ENCODE measurements at regions not wholly inside any gene's neighbourhood (a gene's known extent, or its start where the extent isn't known, plus 50 kb on each side); places are given as distances from the start of the nearest gene placed in this dataset.

DNA sequence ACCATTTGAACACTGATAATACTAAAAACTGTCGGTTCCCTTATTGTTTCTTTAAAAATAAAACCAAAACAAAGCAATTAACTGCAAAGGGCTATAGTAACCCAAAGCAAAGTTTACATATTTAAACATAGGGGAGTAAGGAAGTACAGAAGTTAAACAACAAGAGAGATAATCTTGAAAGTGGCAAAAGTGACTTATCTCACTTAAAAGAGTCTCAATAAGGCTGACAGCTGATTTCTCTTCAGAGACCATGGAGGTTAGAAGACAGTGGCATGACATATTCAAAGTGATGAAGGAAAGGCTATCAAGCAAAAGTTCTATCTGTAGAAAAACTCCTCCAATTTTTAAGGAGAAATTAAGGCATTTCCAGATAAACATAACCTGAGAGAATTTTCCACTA is 233.5 kb upstream of the HDAC9 start:
- no peak for DNase-seq

DNA sequence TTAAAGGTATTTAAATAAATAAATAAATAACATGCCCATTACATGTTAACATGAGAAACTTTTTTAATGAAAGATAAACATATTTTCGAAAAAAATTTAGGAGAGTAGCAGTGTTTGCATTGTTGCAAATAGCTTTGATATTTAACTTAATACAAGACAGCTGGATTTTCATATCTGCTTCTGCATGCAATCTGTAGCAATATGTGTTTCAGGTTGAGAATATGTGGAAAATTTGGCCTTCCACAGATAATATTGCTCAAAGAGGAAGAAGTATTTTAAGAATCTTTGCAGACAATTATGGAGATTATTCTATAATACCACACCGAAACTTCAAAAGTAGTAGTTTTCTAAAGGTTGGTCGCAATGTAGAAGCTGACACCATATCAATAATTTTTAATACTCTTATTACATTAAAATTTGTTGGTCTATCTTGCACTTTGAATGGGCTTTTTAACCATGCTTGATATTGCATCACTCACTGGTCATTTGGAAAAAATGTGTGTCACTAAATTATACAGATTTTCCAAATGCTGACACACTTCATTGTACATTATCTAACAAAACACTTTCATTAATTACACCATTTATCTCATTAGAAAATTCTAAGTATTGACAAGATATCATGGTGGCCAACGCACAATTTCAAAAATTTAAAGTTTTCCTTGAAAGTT is 229.8 kb upstream of the HDAC9 start:
- no peak for DNase-seq

DNA sequence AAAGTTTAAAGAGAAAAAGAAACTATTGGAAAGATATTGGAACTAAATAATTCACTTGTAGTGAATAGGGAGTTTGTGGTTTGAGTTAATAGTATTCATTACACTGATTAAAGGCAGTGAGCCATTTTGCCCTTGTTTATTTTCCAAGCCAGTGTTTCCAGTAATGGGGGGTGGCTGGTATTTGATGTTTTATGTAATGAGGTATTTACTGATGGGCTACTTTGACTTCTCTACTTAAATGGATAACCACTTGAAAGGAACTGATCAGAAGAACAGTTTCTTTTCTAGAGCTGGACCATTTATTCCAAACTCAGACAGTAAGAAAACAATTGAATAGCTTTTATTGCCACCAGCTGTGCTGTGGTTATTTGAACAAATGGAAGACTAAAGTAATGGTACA is 227.0 kb upstream of the HDAC9 start:
- DNase-seq = no peak

DNA sequence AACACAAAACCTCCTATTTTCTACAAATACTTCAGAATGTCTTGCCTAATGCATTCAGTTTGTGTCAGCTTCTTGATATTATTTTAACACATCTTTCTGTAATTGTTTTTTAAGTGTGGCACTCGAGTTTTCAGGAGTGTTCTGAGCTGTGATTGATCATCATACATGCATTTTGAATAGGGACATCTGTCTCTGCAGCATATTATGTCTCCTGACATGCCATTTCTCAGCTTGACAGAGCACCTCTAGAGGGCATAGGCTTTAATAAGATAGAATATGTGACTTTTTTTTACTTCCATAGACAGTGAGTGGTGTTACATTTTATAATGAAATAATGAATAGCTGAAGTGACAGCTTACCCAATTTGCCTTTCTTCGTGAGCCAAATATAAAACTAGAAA is 219.2 kb upstream of the HDAC9 start:
- peak; percentile 17 for DNase-seq

DNA sequence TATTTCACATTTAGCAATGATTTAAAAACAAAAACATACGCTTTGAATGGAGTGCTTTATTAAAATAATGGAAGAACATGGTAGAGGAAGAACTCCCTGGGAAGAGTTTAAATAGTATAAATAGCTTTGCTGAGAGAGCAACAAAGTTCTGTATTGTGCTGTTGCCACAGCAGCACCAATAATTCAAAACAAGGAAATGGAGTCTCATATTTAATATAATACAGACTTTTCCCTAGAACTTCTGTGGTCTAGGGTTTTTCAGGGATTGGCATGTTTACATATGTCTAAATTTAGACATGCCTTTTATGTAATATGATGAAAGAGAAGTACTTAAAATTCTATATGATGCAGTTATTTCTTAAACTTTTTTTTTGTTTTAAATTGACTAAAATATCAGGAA is 217.2 kb upstream of the HDAC9 start:
- no peak for DNase-seq

DNA sequence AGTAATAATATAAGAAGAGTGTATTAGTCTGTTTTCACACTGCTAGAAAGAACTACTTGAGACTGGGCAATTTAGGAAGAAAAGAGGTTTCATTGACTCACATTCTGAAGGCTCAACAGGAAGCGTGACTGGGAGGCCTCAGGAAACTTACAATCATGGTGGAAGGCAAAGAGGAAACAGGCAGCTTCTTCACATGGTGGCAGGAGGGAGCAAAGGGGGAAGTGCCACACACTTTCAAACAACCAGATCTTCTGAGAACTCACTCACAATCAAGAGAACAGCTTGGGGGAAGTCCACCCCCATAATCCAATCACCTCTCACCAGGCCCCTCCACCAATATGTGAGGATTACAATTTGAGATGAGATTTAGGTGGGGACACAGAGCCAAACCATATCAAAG is 212.5 kb upstream of the HDAC9 start:
- DNase-seq = no peak

DNA sequence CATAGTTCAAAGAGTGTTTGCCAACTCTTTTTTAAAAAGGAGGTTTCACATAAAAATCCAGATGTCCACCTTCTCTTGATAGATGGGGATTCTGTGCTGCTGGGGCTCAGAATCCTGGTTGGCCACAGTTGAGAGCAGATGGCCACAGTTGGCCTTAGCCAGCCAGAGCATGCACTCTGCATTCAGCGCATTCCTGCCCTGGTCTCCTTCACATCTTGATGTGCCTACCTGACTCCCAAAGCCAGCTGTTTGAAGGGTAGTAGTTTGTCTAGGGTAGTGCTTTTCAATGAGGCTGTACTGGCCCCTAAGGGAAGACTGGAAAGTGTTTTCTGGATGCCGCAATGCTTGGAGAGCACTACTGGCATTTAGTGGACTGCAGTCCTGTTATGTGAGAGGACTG is 208.1 kb upstream of the HDAC9 start:
- DNase-seq = no peak

DNA sequence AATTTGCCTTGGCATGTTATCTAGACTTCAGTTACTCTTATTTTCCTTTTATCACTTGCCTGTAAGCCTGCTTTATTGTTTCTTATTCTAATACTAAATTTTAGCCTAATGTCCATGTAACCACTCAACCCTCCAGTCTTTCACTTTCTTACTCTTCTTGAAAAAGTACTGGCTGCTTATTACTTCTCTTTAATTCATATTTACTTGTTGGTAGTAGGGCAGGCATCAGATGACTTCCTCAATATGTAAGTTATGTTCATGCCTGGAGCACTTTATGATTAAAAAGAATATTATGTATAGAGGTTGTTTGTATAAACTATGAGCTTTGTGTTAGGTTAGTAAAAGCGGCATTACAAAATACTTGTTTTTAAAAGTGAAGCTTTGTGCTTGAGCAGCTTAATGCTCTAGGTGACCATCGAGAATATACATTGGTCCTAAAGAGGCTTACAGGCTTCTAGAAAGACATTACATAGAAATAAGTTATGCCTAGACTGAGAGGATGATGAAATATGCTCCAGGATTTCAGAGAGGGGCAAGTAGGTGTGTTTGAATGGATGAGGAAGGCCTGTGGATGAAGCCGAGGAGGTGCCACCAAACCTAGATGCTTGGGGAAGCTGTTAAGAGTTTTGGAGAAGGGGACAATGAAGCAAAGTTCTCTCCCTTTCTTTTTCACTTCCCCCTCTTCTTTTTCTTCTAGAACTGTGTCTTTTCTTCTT is 207.1 kb upstream of the HDAC9 start:
- DNase-seq = no peak

DNA sequence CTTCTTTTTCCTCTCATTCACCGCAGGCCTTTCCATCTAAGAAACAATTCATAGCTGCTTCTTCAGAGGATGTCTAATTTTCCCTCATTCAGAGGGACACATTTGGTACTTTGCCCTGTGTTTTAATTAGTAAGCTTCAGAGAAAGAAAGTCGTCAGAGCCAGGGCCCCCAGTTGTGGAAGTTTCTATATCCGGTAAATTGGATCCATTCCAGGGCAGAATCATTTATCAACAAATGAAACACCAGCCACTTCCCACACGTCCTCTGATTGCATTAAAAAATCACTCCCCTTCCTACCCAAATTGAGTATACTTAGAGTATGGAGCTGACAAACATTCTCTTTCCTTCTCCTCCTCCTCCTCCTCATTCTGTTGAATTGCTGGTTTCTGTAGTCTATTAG is 205.8 kb upstream of the HDAC9 start:
- DNase-seq = no peak

DNA sequence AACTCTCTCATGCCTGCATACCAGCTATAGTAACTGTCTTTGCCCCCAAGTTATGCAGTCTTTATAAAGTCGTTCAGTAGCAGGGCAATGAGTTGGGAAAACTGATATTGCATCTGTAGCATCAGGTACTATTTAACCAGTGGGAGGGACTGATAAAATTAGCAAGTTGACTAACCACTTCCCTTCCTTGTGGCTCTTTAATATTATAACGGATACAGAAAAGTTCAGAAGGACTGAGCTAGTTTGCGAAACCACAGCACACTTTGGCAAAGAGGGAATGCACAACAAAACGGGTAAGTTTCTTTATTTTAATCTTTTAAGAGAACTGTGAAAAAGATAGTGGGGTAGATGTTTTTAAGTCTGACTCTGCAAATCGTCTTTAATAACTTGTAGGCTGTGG is 205.3 kb upstream of the HDAC9 start:
- no peak for DNase-seq

DNA sequence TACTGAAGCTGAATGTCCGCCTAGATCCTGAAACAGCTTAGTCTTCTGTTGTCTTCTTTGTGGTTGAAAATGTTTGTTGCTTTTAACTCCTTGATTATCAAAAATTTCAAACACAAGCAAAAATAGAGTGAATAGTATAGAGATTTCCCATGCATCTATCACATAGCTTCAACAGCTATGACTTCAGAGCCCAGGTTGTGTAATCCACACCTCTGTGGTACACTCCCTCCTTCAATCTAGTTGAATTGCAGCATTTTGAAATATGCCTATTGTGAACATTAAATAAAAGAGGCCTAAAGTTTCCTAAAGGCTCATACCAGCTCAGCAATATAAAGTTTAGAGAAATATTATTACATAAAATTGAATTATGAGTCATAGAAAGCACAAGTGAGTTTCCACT is 204.7 kb upstream of the HDAC9 start:
- no peak for DNase-seq

DNA sequence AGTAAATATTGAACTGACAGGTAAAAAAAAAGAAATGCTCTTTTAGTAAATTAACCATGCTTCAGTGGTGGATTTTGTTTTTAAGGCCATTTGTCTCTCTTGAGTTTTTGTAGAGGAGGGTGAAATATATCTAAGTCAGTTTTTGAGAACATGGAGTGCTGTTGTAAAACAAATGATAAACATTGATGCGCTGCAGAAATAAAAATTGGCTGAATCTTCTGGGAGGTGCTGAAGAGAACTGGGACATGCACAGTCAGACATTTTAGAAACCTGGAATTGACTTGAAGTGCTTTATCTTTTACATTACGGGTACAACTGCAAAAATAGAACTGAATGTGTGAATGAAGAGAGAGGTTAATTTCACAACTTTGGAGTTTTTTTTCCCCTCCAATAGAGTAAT is 203.0 kb upstream of the HDAC9 start:
- no peak for DNase-seq

DNA sequence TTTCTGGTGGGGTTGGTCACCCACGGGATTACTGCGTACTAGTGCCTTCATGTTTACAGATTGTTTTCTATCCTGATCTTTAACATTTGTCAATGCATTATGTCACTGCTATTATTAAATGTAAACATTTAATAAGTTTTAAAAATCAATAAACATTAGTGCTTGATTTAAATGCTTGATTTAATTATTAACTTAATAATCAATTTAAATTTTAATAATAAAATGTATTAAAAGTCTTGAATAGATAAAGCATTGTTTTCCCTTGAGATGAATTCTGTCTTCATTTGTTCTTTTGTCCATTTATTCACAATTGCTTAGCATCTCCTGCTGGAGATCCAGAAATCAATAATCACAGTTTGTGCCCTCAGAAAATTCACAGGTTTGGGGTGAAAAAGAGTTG is 201.8 kb upstream of the HDAC9 start:
- no peak for DNase-seq

DNA sequence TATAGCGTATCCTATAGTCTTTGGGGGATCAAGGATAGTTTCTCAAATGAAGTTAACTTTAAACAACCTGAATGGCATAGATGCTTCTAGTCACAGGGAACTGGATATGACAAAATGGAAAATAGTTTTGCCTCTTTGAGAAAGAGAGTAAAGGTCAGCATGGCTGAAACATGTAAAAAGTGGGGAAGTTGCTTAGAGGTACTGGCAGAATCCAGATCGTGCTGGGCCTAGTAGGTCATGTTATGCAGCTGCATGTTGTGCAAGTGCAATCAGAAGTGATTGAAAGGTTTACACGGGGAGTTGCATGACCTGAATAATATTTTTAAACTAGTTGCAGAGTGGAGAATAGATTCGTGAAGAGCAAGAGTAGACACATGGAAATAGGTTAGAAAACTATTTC is 201.1 kb upstream of the HDAC9 start:
- DNase-seq = no peak

DNA sequence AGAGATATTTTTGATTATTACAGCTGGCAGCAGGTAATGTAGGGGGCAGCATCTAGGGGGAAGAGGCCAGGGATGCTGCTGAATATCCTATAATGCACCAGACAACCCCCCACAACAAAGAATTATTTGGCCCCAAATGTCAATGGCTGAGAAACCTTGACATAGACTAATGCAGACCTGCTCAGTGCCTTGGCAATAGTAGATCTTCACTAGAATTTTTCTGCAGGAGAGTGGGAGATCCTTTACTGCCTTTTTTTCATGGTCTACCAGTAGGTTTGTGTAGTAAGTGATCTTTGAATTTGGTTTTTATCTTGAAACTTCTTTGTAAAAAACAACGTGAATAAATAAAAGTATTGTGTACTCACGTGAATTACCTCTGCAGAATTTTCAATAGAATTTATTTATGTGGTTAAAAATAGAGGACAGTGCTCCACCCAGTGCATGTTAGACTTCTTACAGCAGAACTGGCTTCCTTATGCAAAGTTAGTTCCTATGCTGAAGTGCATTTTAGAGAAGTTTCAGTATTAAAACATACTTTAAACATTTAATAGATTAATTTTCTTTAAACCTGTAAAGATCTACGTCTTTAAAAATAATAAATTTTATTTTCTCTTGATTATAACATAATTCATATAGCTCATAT is 199.6 kb upstream of the HDAC9 start:
- DNase-seq = no peak

DNA sequence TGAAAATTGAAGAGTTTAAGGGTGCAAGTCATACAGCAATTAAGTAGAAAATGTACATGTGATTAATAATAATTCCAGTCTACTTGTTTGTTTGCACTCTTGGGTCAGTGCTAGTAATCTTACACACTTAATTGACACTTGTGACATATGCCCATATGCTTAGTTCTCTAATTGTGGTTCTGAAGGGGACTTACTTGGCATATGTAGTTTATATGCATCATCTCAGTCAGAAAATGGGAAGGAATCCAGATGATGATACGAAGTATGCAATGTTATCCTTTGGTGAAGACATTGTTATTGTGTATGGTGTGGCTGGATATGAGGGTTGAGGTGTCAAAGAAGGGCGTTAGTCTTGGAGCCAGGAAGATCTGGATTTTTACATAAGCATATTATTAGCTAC is 193.5 kb upstream of the HDAC9 start:
- peak; percentile 56 for DNase-seq

DNA sequence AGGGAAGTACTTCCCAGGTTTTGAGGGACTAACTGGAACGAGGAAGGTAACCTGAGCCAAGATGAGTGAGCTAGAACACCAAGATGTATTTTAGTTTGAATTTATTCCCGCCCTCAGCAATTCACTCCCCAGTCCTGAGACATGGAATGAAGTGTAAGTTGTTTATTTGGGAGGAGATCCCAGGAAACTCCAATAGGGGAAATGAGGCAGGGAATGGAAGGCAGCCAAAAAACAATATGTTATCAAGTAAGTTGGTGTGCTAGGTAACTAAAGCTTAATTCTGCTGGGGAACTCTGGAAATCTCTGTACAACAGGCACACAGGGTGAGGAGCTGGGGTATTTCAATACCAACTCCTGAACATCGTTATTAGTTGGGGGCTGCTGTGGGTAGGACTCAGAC is 189.7 kb upstream of the HDAC9 start:
- DNase-seq = no peak

DNA sequence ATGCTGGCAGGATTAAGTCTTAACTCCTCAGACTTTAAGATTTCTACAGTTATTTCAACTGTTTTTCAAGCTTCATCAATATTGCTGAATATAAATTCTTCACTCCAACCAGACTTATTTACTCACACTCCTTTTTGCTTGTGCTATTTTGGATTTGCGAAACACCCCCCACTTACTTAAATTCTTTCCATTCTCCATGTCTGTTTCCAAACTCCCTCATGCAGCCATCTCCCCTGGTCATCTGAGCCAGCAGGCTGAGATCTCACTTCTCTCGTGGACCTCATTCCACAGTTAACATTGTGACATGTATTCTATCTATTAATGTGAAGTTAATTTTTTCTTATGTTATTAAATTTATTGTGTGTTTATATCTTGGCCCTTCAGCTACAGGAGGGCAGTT is 188.9 kb upstream of the HDAC9 start:
- no peak for DNase-seq

DNA sequence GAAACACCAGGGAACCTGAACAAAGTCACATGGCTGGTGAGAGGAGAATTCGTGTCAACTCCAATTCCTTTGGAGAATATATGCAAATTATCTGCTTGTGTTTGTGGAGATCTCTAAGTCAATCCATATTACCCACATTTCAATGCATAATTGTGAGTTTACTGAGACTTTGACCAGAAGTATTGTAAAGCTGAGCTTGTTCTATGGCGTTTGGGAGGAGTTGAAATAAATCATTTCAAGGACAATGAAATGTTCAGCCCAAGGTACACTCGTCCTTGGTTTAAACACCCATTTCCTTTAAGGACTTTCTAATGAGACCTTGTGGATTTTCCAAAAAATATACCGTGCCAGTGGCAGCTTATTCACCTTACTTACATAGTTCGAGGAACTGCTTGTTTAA is 186.6 kb upstream of the HDAC9 start:
- DNase-seq = no peak

DNA sequence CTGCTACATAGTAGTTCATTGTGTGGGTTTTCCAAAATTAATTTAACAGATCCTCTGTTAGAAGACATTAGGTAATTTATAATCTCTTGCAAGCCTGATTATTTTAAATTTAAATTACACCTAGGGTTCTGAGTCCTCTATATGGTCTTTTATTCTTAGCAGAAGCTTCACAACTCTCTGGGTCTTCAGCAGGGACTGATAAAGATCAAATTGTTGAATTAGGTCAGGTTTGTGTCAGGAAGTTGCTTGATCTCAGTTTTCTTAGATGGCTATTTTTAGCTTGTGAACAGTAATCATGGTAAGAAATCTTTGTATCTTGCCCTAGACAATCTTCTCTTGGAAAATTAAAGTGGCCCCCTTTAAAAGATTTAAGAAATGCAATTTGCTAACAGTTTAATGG is 183.1 kb upstream of the HDAC9 start:
- DNase-seq = no peak

DNA sequence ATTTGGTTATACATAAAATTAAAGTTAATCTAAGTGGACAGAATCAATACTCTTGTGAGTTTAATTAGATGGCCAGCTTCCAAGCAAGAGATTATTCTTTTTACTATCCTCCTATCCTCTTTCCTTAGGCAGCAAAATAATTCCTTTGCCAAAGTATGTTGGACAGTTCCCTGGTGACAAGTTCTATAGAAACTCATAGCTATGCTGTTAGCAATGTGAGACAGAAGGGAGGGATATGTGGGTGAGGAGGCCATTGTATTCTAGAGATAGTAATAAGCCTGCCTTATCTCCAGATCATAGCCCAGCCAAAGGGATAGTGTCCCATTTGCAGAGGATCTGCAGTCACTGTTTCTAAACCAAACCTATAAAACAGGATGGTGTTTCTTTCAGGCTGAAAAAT is 181.6 kb upstream of the HDAC9 start:
- DNase-seq = no peak

DNA sequence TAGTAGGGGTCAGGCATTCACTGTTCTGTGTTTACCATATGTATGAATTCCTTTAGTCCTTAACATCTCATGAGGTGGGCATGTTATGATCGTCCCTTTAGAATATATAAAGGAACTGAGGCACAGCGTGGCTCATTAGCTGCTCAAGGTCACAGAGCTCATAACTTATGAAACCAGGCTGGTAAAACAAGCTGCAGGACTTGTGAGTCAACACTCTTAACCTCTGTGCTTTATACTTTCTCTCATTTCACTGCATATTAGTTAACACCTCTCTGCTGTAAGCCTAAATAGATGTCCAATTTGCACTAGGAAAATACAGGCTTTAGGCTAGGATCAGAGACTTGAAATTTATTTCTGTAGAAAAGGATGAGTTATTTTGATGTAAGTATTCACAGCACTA is 180.3 kb upstream of the HDAC9 start:
- DNase-seq = no peak

DNA sequence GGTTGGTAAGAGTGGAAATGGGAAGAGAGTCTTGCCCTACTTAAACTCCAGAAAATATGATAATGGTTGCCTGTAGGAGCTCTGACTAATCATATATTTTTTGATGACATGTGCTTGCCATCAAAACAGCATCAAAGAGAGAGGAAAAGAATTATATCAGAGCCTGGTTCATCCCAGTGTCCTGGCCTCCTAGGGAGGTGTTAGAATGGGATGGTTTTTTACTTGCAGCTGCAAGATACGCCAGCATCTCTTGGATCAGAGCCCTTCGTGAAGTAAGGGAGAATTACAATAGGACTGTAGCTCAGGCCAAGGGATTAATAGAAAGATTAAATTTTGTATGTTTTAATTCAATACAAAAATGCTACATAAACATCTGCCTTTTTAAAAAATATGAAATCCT is 177.6 kb upstream of the HDAC9 start:
- DNase-seq = no peak

DNA sequence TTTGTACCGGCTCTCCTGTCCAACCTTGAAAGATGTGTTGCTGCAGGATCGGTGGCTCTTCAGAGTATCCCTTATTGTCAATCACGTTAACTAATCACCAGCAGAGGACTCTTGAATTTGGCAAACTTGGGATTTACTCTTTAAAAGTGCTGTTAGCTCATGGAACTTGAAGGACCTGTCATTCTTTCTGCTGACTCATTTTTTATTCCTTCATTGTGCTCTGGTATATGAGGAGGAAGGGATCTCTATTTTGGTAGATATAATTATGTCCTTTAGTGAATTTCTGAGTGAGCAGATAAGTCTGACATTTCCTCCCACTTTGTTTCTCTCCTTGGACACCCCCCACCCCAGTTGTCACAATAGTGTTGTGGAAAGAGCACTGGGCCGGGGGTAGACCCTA is 175.1 kb upstream of the HDAC9 start:
- no peak for DNase-seq

All from NCI-H524 treated with DMSO at 0.1 percent for 48 hours (cell line).